GM12878 (cell line): ENCODE measurements at regions not wholly inside any gene's neighbourhood (a gene's known extent, or its start where the extent isn't known, plus 50 kb on each side); places are given as distances from the start of the nearest gene placed in this dataset.

Source experiments
- ATAC-seq: fragments of 200-7000 bp; cut with Tn5 transposase; 3 replicates; pipeline ENCODE4 v1.9.1; 2020; ENCODE audit warnings: mild to moderate bottlenecking, moderate library complexity
- BruUV-seq: library from RNA; stranded (reverse); fragments of 400-500 nt; replicated peaks from 2 replicates; lab custom pipeline; 2021; lab: Mats Ljungman, UMichigan
- CTCF ChIA-PET: fragments of 300-600 bp; sonication (Branson Sonifier 250); formaldehyde crosslinking; extraction: SDS; loops from one replicate; lab custom pipeline; 2021; ENCODE audit warnings: inconsistent platforms; lab: Yijun Ruan, JAX
- POLR2A ChIA-PET: fragments of 350-600 bp; formaldehyde crosslinking; extraction: SDS; loops from one replicate; lab custom pipeline; 2021; ENCODE audit warnings: inconsistent platforms; lab: Charles Lee
- RAD21 ChIA-PET: fragments of 300-600 bp; sonication (Branson Sonifier 250); formaldehyde crosslinking; loops from one replicate; lab custom pipeline; 2023; ENCODE audit warnings: antibody characterized with exemption; ENCODE audit not compliant: unreplicated experiment; lab: Charles Lee
- SMC1A ChIA-PET: fragments of 300-600 bp; sonication (Branson Sonifier 250); formaldehyde crosslinking; loops from one replicate; lab custom pipeline; 2023; ENCODE audit not compliant: unreplicated experiment, uncharacterized antibody; lab: Charles Lee
- DNase-seq: peaks from one replicate; pipeline ENCODE4 v3.0.0-alpha.2; 2011; ENCODE audit warnings: low read depth, low spot score
- FAIRE-seq: peaks from 3 replicates; lab custom pipeline; 2011; peaks lifted over from hg19 to GRCh38; lab: Jason Lieb, UNC
- H2AFZ ChIP-seq: 2 replicates; pipeline ENCODE4 v1.6.0; 2011; ENCODE audit warnings: low read depth, low read length, control low read depth; ENCODE audit not compliant: control insufficient read depth
- H3K27ac ChIP-seq: 2 replicates; pipeline ENCODE4 v1.5.1; 2011; ENCODE audit warnings: control low read depth; ENCODE audit not compliant: control insufficient read depth, insufficient read depth
- H3K27me3 ChIP-seq, 2 experiments: replicated peaks in 1 of 2; 2 replicates each; pipeline versions ENCODE4 v1.6.0 to v1.6.1; 2011; ENCODE audit warnings: low read length in 1 of 2; ENCODE audit not compliant: control insufficient read depth in 2 of 2, insufficient read depth in 2 of 2
- H3K36me3 ChIP-seq, 2 experiments: 2 replicates each; pipeline ENCODE4 v1.5.1; 2011; ENCODE audit warnings: low read length in 1 of 2; ENCODE audit not compliant: control insufficient read depth in 2 of 2, insufficient read depth in 2 of 2
- H3K4me1 ChIP-seq: 2 replicates; pipeline ENCODE4 v1.6.1; 2011; ENCODE audit warnings: mild to moderate bottlenecking, low read length, moderate library complexity, mixed read lengths; ENCODE audit not compliant: control insufficient read depth, insufficient read depth
- H3K4me2 ChIP-seq: 2 replicates; pipeline ENCODE4 v1.6.0; 2011; ENCODE audit warnings: control low read depth; ENCODE audit not compliant: control insufficient read depth, insufficient read depth
- H3K4me3 ChIP-seq: fragments of 200-600 bp; sonication (generic); 2 replicates; pipeline ENCODE4 v1.5.1; 2016
- H3K79me2 ChIP-seq: 2 replicates; pipeline ENCODE4 v1.6.0; 2011; ENCODE audit warnings: low read length; ENCODE audit not compliant: control insufficient read depth, insufficient read depth
- H3K9ac ChIP-seq: 2 replicates; pipeline ENCODE4 v1.8.0; 2011; ENCODE audit warnings: low read length, control low read depth, mixed read lengths; ENCODE audit not compliant: control insufficient read depth, insufficient read depth
- H3K9me3 ChIP-seq: replicated peaks from 3 replicates; pipeline ENCODE4 v1.5.1; 2011; ENCODE audit warnings: mild to moderate bottlenecking, low read length; ENCODE audit not compliant: control insufficient read depth, insufficient read depth
- H4K20me1 ChIP-seq: 2 replicates; pipeline ENCODE4 v1.6.0; 2011; ENCODE audit not compliant: control insufficient read depth, insufficient read depth
- DPF2 ChIP-seq: fragments of 450-650 bp; IDR thresholded peaks from 2 replicates; pipeline ENCODE4 v1.6.1; 2017; ENCODE audit warnings: mild to moderate bottlenecking
- E4F1 ChIP-seq: fragments of 450-650 bp; IDR thresholded peaks from 2 replicates; pipeline ENCODE4 v1.6.1; 2018; ENCODE audit warnings: borderline replicate concordance, mild to moderate bottlenecking; ENCODE audit not compliant: partially characterized antibody
- EGR1 ChIP-seq, 2 experiments: IDR thresholded peaks; 1 replicate in 1 of 2; 2 replicates in 1 of 2; pipeline ENCODE4 v1.6.1; 2011 to 2012; ENCODE audit warnings: low read depth in 2 of 2, low read length in 2 of 2, borderline replicate concordance in 1 of 2, mild to moderate bottlenecking in 1 of 2, moderate library complexity in 1 of 2
- ETV6 ChIP-seq, 2 experiments: fragments of 450-650 bp in 1 of 2; IDR thresholded peaks in 1 of 2; conservative IDR thresholded peaks in 1 of 2; 2 replicates each; pipeline ENCODE4 v1.6.1; 2014; ENCODE audit warnings: antibody characterized with exemption in 1 of 2, borderline replicate concordance in 1 of 2, low read depth in 1 of 2, mild to moderate bottlenecking in 1 of 2, moderate library complexity in 1 of 2
- HSF1 ChIP-seq: fragments of 150-350 bp; IDR thresholded peaks from 2 replicates; pipeline ENCODE4 v1.6.1; 2014; ENCODE audit warnings: mild to moderate bottlenecking, low read depth, low read length
- IKZF1 ChIP-seq: fragments of 450-650 bp; conservative IDR thresholded peaks from 2 replicates; pipeline ENCODE4 v1.6.1; 2017; ENCODE audit warnings: antibody characterized with exemption, mild to moderate bottlenecking
- IRF4 ChIP-seq: IDR thresholded peaks from 2 replicates; pipeline ENCODE4 v1.6.1; 2011; ENCODE audit warnings: low read depth, low read length
- JUND ChIP-seq: IDR thresholded peaks from 2 replicates; pipeline ENCODE4 v1.6.1; 2012; ENCODE audit warnings: low read depth, mild to moderate bottlenecking, low read length, improper control_type of control experiment, moderate library complexity
- PAX5 ChIP-seq: IDR thresholded peaks from 2 replicates; pipeline ENCODE4 v1.6.1; 2011; ENCODE audit warnings: low read depth, low read length, borderline replicate concordance
- RBBP5 ChIP-seq: fragments of 200-600 bp; sonication (generic); conservative IDR thresholded peaks from 2 replicates; pipeline ENCODE4 v1.6.1; 2016
- RELA ChIP-seq: fragments of 450-650 bp; IDR thresholded peaks from 2 replicates; pipeline ENCODE4 v1.8.0; 2014; ENCODE audit warnings: borderline replicate concordance; ENCODE audit not compliant: partially characterized antibody
- RUNX3 ChIP-seq: IDR thresholded peaks from 2 replicates; pipeline ENCODE4 v1.6.1; 2012; ENCODE audit warnings: low read length, inconsistent platforms
- SP1 ChIP-seq: IDR thresholded peaks from one replicate; pipeline ENCODE4 v1.6.1; 2011; ENCODE audit warnings: low read depth, low read length
- SREBF1 ChIP-seq: IDR thresholded peaks from 2 replicates; pipeline ENCODE4 v1.6.1; 2012; ENCODE audit warnings: mild to moderate bottlenecking, low read length
- TCF3 ChIP-seq: IDR thresholded peaks from 2 replicates; pipeline ENCODE4 v1.6.1; 2012; ENCODE audit warnings: low read depth, mild to moderate bottlenecking, low read length, borderline replicate concordance; ENCODE audit not compliant: insufficient read depth
- ZBED1 ChIP-seq: IDR thresholded peaks from 2 replicates; pipeline ENCODE4 v1.6.1; 2016; ENCODE audit warnings: borderline replicate concordance
- ZNF592 ChIP-seq: fragments of 450-650 bp; IDR thresholded peaks from 2 replicates; pipeline ENCODE4 v1.6.1; 2017; ENCODE audit warnings: mild to moderate bottlenecking, moderate library complexity
- ZNF622 ChIP-seq: fragments of 450-650 bp; IDR thresholded peaks from 2 replicates; pipeline ENCODE4 v1.6.1; 2017; ENCODE audit warnings: mild to moderate bottlenecking, inconsistent platforms
- WGBS: methylation state at CpG from one replicate; pipeline ENCODE4 v1.1.6; 2016; ENCODE audit warnings: low lambda C conversion rate; ENCODE audit not compliant: insufficient replicate concordance, insufficient coverage; ENCODE audit errors: missing lambda C conversion rate; 5-methylcytosine and 5-hydroxymethylcytosine counted together
- in situ Hi-C: fragments of 300-500 bp; cut with MboI; formaldehyde crosslinking; loops from 9 replicates; pipeline ENCODE4 v1.14.3; 2018; ENCODE audit warnings: mixed read lengths
- intact Hi-C: fragments of 100-400 bp; cut with micrococcal nuclease; formaldehyde crosslinking; loops from one replicate; pipeline ENCODE4 v1.14.2; 2022; ENCODE audit not compliant: unreplicated experiment

GRCh38 chr7:20558963-20559716 lies 56.3 kb upstream of the ABCB5 start:
- POLR2A ChIA-PET = no interaction called here
- intact Hi-C loops (no loop called here), in situ Hi-C loops (no loop called here)
- Histone ChIP-seq H3K79me2 (no peaks in the 10 kb centered on the region), H3K4me3 (no peak overlapping the region), H3K9ac (no peak overlapping the region), H4K20me1 (no peaks in the 10 kb centered on the region), H3K4me1 (no peaks in the 10 kb centered on the region), H3K4me2 (no peak overlapping the region), H3K27me3 (no peaks in the 10 kb centered on the region; a peak in 2 of 4 replicates), H3K27ac (no peak overlapping the region), H2AFZ (no peak overlapping the region), H3K36me3 (no peaks in the 10 kb centered on the region), H3K9me3 (no peaks in the 10 kb centered on the region)
- CTCF ChIA-PET = no interaction called here
- RAD21 ChIA-PET = no interaction called here
- BruUV-seq = no TSS peak
- ATAC-seq (no peak), DNase-seq (no peak), FAIRE-seq (no peak)
- WGBS = 45% methylated on average over 22 of the region's 22 CpGs
- SMC1A ChIA-PET = no interaction called here
- TF ChIP-seq TCF3 = no peak
- TF ChIP-seq ZBED1 = no peak
- TF ChIP-seq DPF2 = no peak
- TF ChIP-seq ETV6 (conservative IDR thresholded peaks at IDR 0.05 in 1 of 2, IDR thresholded peaks at IDR 0.05 in 1 of 2; ENCODE audit: borderline replicate concordance in 1 of 2, low read depth in 1 of 2) = no peak
- TF ChIP-seq IRF4 = no peak
- TF ChIP-seq ZNF622 = no peak
- no peak for TF ChIP-seq EGR1 (IDR thresholded peaks at IDR 0.05; ENCODE audit: borderline replicate concordance in 1 of 2, low read depth in 2 of 2, low read length in 2 of 2)
- no peak for TF ChIP-seq E4F1
- no peak for TF ChIP-seq ZNF592
- TF ChIP-seq RELA = no peak
- TF ChIP-seq PAX5 = no peak
- no peak for TF ChIP-seq HSF1
- no peak for TF ChIP-seq SREBF1
- TF ChIP-seq RBBP5 = no peak
- no peak for TF ChIP-seq SP1
- TF ChIP-seq JUND = no peak
- TF ChIP-seq RUNX3 = no peak
- no peak for TF ChIP-seq IKZF1
